GM12801 (cell line): ENCODE measurements at regions not wholly inside any gene's neighbourhood (a gene's known extent, or its start where the extent isn't known, plus 50 kb on each side); places are given as distances from the start of the nearest gene placed in this dataset.

ENCODE experiments used
- CTCF ChIP-seq: IDR thresholded peaks from one replicate; pipeline ENCODE4 v1.5.1; 2011; ENCODE audit warnings: control low read depth; ENCODE audit not compliant: insufficient read length; ENCODE audit errors: extremely low read depth

- no peak for TF ChIP-seq CTCF
These were observed 138.2 kb upstream of the PLPP4 start for GRCh38 chr10:120318862-120319261.

DNA sequence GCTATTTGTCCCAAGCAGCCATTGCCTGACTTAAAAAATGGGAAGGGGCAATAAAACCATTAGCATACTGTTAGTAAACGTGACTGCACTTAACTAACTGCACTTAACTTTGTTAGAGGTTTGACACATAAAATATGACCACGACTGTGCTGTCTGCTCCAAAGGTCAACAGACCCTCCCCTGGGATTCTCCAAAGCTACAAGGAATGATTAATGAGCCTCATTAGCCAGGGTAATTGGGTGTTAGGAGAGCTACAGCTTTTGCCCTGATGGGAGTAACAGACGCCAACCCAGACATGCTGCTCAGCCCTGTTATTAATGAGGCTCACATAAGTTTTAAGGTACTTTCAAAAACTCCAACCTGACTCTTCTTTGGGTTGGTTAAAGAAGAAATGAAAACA lies 129.4 kb upstream of the PLPP4 start:
- no peak for TF ChIP-seq CTCF

DNA sequence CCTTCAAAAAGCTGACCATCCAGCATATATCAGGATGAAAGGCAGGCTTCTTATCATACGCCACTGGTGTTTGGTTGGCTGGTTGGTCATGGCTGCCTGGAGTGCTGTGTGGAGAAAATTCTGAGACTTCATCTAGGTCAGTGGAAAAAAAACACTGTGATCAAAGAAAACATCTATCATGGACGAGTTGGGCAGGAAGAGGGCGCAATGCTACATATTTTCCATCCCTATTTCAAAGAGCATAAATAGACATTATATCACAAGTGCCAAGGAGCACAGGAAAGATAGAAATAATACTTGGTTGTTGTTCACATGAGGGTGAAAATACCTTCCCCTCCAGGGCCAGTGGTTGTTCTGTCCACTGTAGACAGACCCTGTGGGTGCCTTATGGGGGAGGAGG lies 128.4 kb upstream of the PLPP4 start:
- TF ChIP-seq CTCF = no peak

GRCh38 chr10:120335553-120335952 lies 121.5 kb upstream of the PLPP4 start:
- no peak for TF ChIP-seq CTCF

DNA sequence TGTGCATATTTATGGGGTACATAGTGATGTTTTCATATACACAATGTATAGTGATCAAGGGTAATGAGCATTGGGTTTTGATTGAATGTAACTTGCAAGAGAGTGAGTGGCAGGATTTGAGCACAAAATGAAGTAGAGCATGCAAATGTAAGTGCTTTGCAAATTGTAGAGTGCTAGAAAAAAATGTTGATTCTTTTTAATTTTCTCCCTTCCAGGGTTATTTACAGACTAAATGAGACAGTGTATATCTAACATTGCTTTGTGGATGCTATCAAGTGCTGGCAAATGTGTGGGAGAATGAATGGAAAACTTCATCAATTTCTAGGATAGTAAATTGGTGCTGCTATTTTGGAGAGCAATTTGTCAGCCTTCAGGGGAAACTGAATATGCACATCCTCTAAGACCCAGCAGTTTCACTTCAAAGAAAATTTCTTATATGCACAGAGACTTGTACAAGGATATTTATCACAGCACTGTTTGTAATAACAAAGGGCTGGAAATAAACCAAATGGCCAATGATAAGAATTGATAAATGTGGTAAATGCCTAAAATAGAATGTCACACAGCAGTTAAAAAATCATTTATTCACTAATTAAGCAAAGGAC lies 120.6 kb upstream of the PLPP4 start:
- no peak for TF ChIP-seq CTCF

GRCh38 chr10:120336911-120337540 lies 120.0 kb upstream of the PLPP4 start:
- TF ChIP-seq CTCF = peak; percentile 41

- no peak for TF ChIP-seq CTCF
These were observed 114.8 kb upstream of the PLPP4 start for GRCh38 chr10:120342115-120342714.
